ENCODE measurements at regions not wholly inside any gene's neighbourhood (a gene's known extent, or its start where the extent isn't known, plus 50 kb on each side); places are given as distances from the start of the nearest gene placed in this dataset.

DNA sequence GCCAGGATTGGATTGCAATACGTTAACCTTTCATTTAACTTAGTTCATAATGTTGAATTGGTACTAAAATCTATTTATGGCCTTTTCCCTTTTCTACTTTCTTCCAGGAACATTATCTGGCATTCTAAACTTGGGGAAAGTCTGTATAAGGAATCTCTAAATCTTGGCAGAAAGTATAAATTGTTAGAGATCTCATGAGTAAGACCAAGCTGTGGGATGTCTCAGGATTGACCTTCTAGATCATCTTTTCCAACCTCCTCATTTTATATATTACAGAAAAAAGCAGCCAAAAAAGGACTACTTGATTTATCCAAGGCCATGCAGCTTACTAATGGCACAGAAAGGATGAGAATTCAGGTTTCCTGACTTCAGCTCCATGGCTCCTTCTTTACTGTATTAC, 598.3 kb downstream of the INHBA start:
- TF ChIP-seq, protein P1, sequence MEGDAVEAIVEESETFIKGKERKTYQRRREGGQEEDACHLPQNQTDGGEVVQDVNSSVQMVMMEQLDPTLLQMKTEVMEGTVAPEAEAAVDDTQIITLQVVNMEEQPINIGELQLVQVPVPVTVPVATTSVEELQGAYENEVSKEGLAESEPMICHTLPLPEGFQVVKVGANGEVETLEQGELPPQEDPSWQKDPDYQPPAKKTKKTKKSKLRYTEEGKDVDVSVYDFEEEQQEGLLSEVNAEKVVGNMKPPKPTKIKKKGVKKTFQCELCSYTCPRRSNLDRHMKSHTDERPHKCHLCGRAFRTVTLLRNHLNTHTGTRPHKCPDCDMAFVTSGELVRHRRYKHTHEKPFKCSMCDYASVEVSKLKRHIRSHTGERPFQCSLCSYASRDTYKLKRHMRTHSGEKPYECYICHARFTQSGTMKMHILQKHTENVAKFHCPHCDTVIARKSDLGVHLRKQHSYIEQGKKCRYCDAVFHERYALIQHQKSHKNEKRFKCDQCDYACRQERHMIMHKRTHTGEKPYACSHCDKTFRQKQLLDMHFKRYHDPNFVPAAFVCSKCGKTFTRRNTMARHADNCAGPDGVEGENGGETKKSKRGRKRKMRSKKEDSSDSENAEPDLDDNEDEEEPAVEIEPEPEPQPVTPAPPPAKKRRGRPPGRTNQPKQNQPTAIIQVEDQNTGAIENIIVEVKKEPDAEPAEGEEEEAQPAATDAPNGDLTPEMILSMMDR (IDR thresholded peaks at IDR 0.05; ENCODE audit: poor library complexity) = no peak
- TF ChIP-seq EZH2 (IDR thresholded peaks at IDR 0.05; ENCODE audit: borderline replicate concordance) = no peak
